ENCODE measurements at regions not wholly inside any gene's neighbourhood (a gene's known extent, or its start where the extent isn't known, plus 50 kb on each side); places are given as distances from the start of the nearest gene placed in this dataset.

DNA sequence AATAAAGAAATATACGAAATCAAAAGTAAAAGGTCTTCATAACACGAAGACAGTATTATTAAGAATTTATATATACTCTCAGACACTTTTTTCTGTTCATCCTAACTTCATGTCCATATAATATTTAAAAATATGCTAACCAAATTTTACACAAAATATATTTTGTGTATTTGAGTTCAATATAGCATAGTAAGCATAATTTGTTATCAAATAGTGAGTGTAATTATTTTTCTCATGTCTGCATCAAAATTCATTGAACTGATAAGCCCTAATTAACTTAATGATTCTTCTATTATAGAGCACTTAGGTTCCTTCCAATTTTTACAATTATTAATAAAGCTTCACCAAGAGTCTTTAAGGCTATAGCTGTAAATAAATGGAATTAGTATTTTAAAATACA is 99.7 kb upstream of the SYT1 start:
- no peaks in the 10 kb centered on the region for H3K27me3 Mint-ChIP-seq (ENCODE audit: low read depth)
- TF ChIP-seq, protein P1, sequence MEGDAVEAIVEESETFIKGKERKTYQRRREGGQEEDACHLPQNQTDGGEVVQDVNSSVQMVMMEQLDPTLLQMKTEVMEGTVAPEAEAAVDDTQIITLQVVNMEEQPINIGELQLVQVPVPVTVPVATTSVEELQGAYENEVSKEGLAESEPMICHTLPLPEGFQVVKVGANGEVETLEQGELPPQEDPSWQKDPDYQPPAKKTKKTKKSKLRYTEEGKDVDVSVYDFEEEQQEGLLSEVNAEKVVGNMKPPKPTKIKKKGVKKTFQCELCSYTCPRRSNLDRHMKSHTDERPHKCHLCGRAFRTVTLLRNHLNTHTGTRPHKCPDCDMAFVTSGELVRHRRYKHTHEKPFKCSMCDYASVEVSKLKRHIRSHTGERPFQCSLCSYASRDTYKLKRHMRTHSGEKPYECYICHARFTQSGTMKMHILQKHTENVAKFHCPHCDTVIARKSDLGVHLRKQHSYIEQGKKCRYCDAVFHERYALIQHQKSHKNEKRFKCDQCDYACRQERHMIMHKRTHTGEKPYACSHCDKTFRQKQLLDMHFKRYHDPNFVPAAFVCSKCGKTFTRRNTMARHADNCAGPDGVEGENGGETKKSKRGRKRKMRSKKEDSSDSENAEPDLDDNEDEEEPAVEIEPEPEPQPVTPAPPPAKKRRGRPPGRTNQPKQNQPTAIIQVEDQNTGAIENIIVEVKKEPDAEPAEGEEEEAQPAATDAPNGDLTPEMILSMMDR (IDR thresholded peaks at IDR 0.05; ENCODE audit: unreplicated experiment), result no peak
- H3K27ac Mint-ChIP-seq, result no peak overlapping the region
- peaks cover 10% of the 10 kb centered on the region for H3K9me3 Mint-ChIP-seq
- H3K4me3 Mint-ChIP-seq, result no peak overlapping the region
- H3K36me3 Mint-ChIP-seq, result no peaks in the 10 kb centered on the region
- DNase-seq (ENCODE audit: low spot score in 2 of 2, unreplicated experiment in 2 of 2), result no peak
- no peaks in the 10 kb centered on the region for H3K4me1 Mint-ChIP-seq

DNA sequence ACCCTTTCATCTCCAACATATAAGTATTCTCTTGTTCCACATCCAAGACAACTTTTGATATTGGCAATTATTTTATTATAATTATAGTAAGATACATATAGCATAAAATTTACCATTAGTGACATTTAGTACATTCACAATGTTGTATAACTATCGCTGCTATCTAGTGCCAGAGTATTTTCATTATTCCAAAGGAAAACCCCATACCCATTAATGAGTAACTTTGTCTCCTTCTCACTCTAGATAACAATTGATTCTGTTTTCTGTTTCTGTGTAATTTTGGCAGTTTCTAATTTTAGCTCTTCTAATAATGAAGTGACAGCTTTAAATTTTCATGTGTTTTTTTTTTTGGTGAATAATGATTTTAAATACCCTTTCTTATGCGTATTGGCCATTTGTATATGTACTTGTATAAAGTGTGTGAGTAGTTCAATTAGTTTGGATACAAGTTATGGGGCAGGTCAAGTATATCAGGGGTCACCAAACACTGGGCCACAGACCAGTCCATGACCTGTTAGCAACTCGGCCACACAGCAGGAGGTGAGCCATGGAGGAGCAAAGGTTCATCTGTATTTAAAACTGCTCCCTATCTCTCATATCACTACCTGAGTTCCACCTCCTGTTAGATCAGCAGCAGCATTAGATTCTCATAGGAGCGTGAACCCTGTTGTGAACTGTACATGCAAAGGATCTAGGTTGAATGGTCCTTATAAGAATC is 97.2 kb upstream of the SYT1 start:
- TF ChIP-seq, protein P1 (IDR thresholded peaks at IDR 0.05; ENCODE audit: unreplicated experiment), result no peak
- Mint-ChIP-seq H3K27ac (no peak overlapping the region), H3K4me3 (no peak overlapping the region), H3K36me3 (no peaks in the 10 kb centered on the region), H3K9me3 (peaks cover 5% of the 10 kb centered on the region), H3K4me1 (no peaks in the 10 kb centered on the region), H3K27me3 (ENCODE audit: low read depth) (no peaks in the 10 kb centered on the region)
- no peak for DNase-seq (ENCODE audit: low spot score in 2 of 2, unreplicated experiment in 2 of 2)

DNA sequence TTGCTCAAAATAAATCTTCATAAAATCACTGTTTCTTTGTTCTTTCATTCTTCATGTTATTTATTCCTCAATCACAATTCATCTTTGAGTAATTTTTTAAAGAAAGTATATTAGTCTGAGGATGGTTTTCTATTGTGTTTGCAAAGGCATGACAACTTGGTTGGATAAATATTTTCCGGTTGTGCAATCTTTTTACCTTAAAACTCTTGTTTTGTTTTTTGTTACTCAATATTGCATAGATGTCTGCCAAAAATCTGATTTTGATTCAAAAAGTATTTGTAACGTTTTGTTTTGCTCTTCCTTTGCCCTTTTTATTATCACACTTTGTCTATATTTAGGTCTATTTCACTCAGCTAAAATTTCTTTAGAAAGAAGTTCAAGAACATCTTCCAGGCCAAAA is 86.2 kb upstream of the SYT1 start:
- H3K27ac Mint-ChIP-seq, result no peak overlapping the region
- no peak overlapping the region for H3K4me3 Mint-ChIP-seq
- no peak for DNase-seq (ENCODE audit: low spot score in 2 of 2, unreplicated experiment in 2 of 2)
- no peaks in the 10 kb centered on the region for H3K36me3 Mint-ChIP-seq
- no peaks in the 10 kb centered on the region for H3K4me1 Mint-ChIP-seq
- H3K27me3 Mint-ChIP-seq (ENCODE audit: low read depth), result no peaks in the 10 kb centered on the region
- TF ChIP-seq, protein P1 (IDR thresholded peaks at IDR 0.05; ENCODE audit: unreplicated experiment), result no peak
- peaks cover 5% of the 10 kb centered on the region for H3K9me3 Mint-ChIP-seq

DNA sequence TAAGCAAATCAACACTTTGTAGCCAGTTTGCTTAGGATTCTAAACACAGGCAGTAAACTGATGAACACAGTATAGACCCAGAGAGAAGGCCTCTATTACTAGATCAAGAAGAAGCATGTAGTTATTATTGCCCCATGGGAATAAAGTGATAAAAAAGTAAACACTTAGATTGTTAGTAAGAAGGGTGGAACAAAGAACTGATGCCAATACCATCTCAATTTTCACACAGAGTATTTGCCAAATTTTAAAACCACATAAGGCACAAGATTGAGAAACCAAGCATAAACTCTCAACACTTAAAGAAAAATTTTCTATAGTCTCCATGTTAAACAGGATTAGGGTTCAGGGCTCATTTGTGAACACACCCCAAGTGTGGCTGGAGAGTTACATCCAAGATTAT is 77.0 kb upstream of the SYT1 start:
- TF ChIP-seq, protein P1 (IDR thresholded peaks at IDR 0.05; ENCODE audit: unreplicated experiment), result no peak
- Mint-ChIP-seq H3K27ac (no peak overlapping the region), H3K4me3 (no peak overlapping the region), H3K9me3 (peaks cover 9% of the 10 kb centered on the region), H3K27me3 (ENCODE audit: low read depth) (no peaks in the 10 kb centered on the region), H3K4me1 (peaks cover 1% of the 10 kb centered on the region), H3K36me3 (no peaks in the 10 kb centered on the region)
- no peak for DNase-seq (ENCODE audit: low spot score in 2 of 2, unreplicated experiment in 2 of 2)

DNA sequence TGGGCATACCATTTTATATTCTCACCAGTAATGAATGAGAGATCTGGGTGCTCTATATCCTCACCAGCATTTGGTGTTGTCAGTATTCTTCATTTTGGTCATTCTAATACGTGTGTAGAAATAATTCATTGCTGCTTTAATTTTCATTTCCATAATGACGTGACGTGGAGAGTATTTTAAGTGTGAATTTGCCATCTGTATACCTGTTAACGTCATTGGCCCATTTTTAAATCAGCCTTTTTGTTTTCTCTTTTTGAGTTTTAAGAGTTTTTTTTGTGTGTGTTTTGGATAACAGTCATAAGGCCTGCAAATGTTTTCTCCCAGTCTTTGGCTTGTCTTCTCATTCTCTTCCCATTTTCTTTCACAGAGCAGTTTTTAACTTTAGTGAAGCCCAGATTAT is 74.4 kb upstream of the SYT1 start:
- Mint-ChIP-seq H3K36me3 (peaks cover 15% of the 10 kb centered on the region), H3K4me3 (no peak overlapping the region)

More for the DNA sequence above, 74.4 kb upstream of the SYT1 start:
- no peak for DNase-seq (ENCODE audit: low spot score in 2 of 2, unreplicated experiment in 2 of 2)
- H3K27ac Mint-ChIP-seq, result no peak overlapping the region
- H3K27me3 Mint-ChIP-seq (ENCODE audit: low read depth), result no peaks in the 10 kb centered on the region
- H3K4me1 Mint-ChIP-seq, result peaks cover 6% of the 10 kb centered on the region
- peaks cover 25% of the 10 kb centered on the region for H3K9me3 Mint-ChIP-seq
- TF ChIP-seq, protein P1 (IDR thresholded peaks at IDR 0.05; ENCODE audit: unreplicated experiment), result no peak
